ENCODE measurements at regions not wholly inside any gene's neighbourhood (a gene's known extent, or its start where the extent isn't known, plus 50 kb on each side); places are given as distances from the start of the nearest gene placed in this dataset.
A peak's percentile ranks its signal among the peaks of the same experiment; 100 is the strongest.
"Not testable (repeated sequence)": the region's sequence is repeated elsewhere in the genome, so short reads cannot be mapped to it uniquely, and the experiment has no call there.

- no peak for DNase-seq (ENCODE audit: low spot score)
Measured at GRCh38 chr13:87206708-87207107, 464.5 kb upstream of the SLITRK5 start.

GRCh38 chr13:87207280-87208003 lies 463.7 kb upstream of the SLITRK5 start:
- no peak for DNase-seq (ENCODE audit: low spot score)

- no peak for DNase-seq (ENCODE audit: low spot score)
Measured at GRCh38 chr13:87208636-87209035, 462.5 kb upstream of the SLITRK5 start.

- DNase-seq (ENCODE audit: low spot score), result no peak
Measured at GRCh38 chr13:87234981-87235380, 436.2 kb upstream of the SLITRK5 start.

GRCh38 chr13:87235621-87236020 lies 435.6 kb upstream of the SLITRK5 start:
- DNase-seq (ENCODE audit: low spot score), result no peak

GRCh38 chr13:87244256-87244890 lies 426.8 kb upstream of the SLITRK5 start:
- DNase-seq (ENCODE audit: low spot score), result no peak

GRCh38 chr13:87249847-87250246 lies 421.3 kb upstream of the SLITRK5 start:
- DNase-seq (ENCODE audit: low spot score), result not testable (repeated sequence)

- DNase-seq (ENCODE audit: low spot score), result no peak
Measured at GRCh38 chr13:87255394-87255793, 415.8 kb upstream of the SLITRK5 start.

- DNase-seq (ENCODE audit: low spot score), result no peak
Measured at GRCh38 chr13:87259479-87260083, 411.6 kb upstream of the SLITRK5 start.

GRCh38 chr13:87274209-87274819 lies 396.9 kb upstream of the SLITRK5 start:
- peak; percentile 2 for DNase-seq (ENCODE audit: low spot score)

- no peak for DNase-seq (ENCODE audit: low spot score)
Measured at GRCh38 chr13:87280139-87280538, 391.0 kb upstream of the SLITRK5 start.

- no peak for DNase-seq (ENCODE audit: low spot score)
Measured at GRCh38 chr13:87287721-87288120, 383.4 kb upstream of the SLITRK5 start.

GRCh38 chr13:87295636-87296035 lies 375.5 kb upstream of the SLITRK5 start:
- DNase-seq (ENCODE audit: low spot score), result no peak

GRCh38 chr13:87302034-87302433 lies 369.1 kb upstream of the SLITRK5 start:
- no peak for DNase-seq (ENCODE audit: low spot score)

GRCh38 chr13:87302931-87303330 lies 368.2 kb upstream of the SLITRK5 start:
- no peak for DNase-seq (ENCODE audit: low spot score)

GRCh38 chr13:87311165-87311564 lies 360.0 kb upstream of the SLITRK5 start:
- no peak for DNase-seq (ENCODE audit: low spot score)

GRCh38 chr13:87314822-87315221 lies 356.3 kb upstream of the SLITRK5 start:
- no peak for DNase-seq (ENCODE audit: low spot score)

GRCh38 chr13:87322386-87322785 lies 348.8 kb upstream of the SLITRK5 start:
- no peak for DNase-seq (ENCODE audit: low spot score)

- DNase-seq (ENCODE audit: low spot score), result no peak
Measured at GRCh38 chr13:87324558-87324957, 346.6 kb upstream of the SLITRK5 start.

GRCh38 chr13:87331178-87331577 lies 340.0 kb upstream of the SLITRK5 start:
- DNase-seq (ENCODE audit: low spot score), result no peak

GRCh38 chr13:87333599-87333998 lies 337.6 kb upstream of the SLITRK5 start:
- DNase-seq (ENCODE audit: low spot score), result no peak

GRCh38 chr13:87334176-87334575 lies 337.0 kb upstream of the SLITRK5 start:
- DNase-seq (ENCODE audit: low spot score), result no peak

- not testable (repeated sequence) for DNase-seq (ENCODE audit: low spot score)
Measured at GRCh38 chr13:87336346-87336889, 334.8 kb upstream of the SLITRK5 start.

Measured in AG08395 (cell line).